Central memory CD8-positive, alpha-beta T cell (primary cell): ENCODE measurements at regions not wholly inside any gene's neighbourhood (a gene's known extent, or its start where the extent isn't known, plus 50 kb on each side); places are given as distances from the start of the nearest gene placed in this dataset.

Source experiments
- ATAC-seq: fragments of 150-1000 bp; cut with Tn5 transposase; replicated peaks from 2 replicates; pipeline ENCODE4 v1.10.0; 2022; ENCODE audit warnings: mild to moderate bottlenecking, moderate FRiP score, moderate number of reproducible peaks; ENCODE audit not compliant: poor library complexity, severe bottlenecking; ENCODE audit errors: extremely low read depth
- DNase-seq, 2 donors: peaks; one replicate each; pipeline ENCODE4 v3.0.0; 2021; ENCODE audit warnings: low spot score in 2 of 2
- H3K27ac Mint-ChIP-seq: one replicate; pipeline ENCODE4 v1.8.0; 2022; ENCODE audit warnings: low read depth, mild to moderate bottlenecking, moderate library complexity, mixed read lengths
- H3K27me3 Mint-ChIP-seq: one replicate; pipeline ENCODE4 v1.8.0; 2022; ENCODE audit warnings: mixed read lengths
- H3K36me3 Mint-ChIP-seq: one replicate; pipeline ENCODE4 v1.8.0; 2022; ENCODE audit warnings: mild to moderate bottlenecking, moderate library complexity, mixed read lengths; ENCODE audit not compliant: insufficient read depth
- H3K4me1 Mint-ChIP-seq: one replicate; pipeline ENCODE4 v1.8.0; 2022; ENCODE audit warnings: mixed read lengths
- H3K4me3 Mint-ChIP-seq: one replicate; pipeline ENCODE4 v1.8.0; 2022; ENCODE audit warnings: mild to moderate bottlenecking, moderate library complexity, mixed read lengths
- H3K9me3 Mint-ChIP-seq: one replicate; pipeline ENCODE4 v1.8.0; 2022; ENCODE audit warnings: mixed read lengths

GRCh38 chr2:215613888-215614287 lies 178.0 kb upstream of the FN1 start:
- no peak overlapping the region for H3K4me3 Mint-ChIP-seq
- no peak for DNase-seq
- H3K27ac Mint-ChIP-seq: no peak overlapping the region
- H3K36me3 Mint-ChIP-seq: peaks cover 1% of the 10 kb centered on the region
- ATAC-seq: no peak
- H3K4me1 Mint-ChIP-seq: no peaks in the 10 kb centered on the region
- no peaks in the 10 kb centered on the region for H3K27me3 Mint-ChIP-seq
- no peaks in the 10 kb centered on the region for H3K9me3 Mint-ChIP-seq

GRCh38 chr2:215613280-215613679 lies 177.4 kb upstream of the FN1 start:
- ATAC-seq (no peak), DNase-seq (no peak)
- Mint-ChIP-seq H3K27ac (no peak overlapping the region), H3K9me3 (no peaks in the 10 kb centered on the region), H3K4me3 (no peak overlapping the region), H3K36me3 (peaks cover 1% of the 10 kb centered on the region), H3K4me1 (no peaks in the 10 kb centered on the region), H3K27me3 (no peaks in the 10 kb centered on the region)

- Mint-ChIP-seq H3K4me1 (no peaks in the 10 kb centered on the region), H3K36me3 (peaks cover 1% of the 10 kb centered on the region), H3K4me3 (no peak overlapping the region), H3K27ac (no peak overlapping the region), H3K27me3 (no peaks in the 10 kb centered on the region), H3K9me3 (no peaks in the 10 kb centered on the region)
- DNase-seq: no peak
- ATAC-seq: no peak
Measured at GRCh38 chr2:215612786-215613185, 176.9 kb upstream of the FN1 start.

- H3K9me3 Mint-ChIP-seq: no peaks in the 10 kb centered on the region
- ATAC-seq (no peak), DNase-seq (no peak)
- H3K4me1 Mint-ChIP-seq: no peaks in the 10 kb centered on the region
- H3K27ac Mint-ChIP-seq: no peak overlapping the region
- H3K4me3 Mint-ChIP-seq: no peak overlapping the region
- no peaks in the 10 kb centered on the region for H3K27me3 Mint-ChIP-seq
- peaks cover 1% of the 10 kb centered on the region for H3K36me3 Mint-ChIP-seq
Measured at GRCh38 chr2:215611609-215612386, 175.9 kb upstream of the FN1 start.

- Mint-ChIP-seq H3K27ac (no peak overlapping the region), H3K36me3 (peaks cover 1% of the 10 kb centered on the region), H3K9me3 (no peaks in the 10 kb centered on the region), H3K27me3 (peaks cover under 1% of the 10 kb centered on the region), H3K4me1 (no peaks in the 10 kb centered on the region), H3K4me3 (no peak overlapping the region)
- DNase-seq (no peak), ATAC-seq (no peak)
Measured at GRCh38 chr2:215609089-215610032, 173.5 kb upstream of the FN1 start.

GRCh38 chr2:215607766-215608165 lies 171.9 kb upstream of the FN1 start:
- H3K4me3 Mint-ChIP-seq: no peak overlapping the region
- peaks cover 1% of the 10 kb centered on the region for H3K36me3 Mint-ChIP-seq
- no peak for DNase-seq
- ATAC-seq: no peak
- H3K27me3 Mint-ChIP-seq: peaks cover 17% of the 10 kb centered on the region
- H3K9me3 Mint-ChIP-seq: peaks cover 6% of the 10 kb centered on the region
- H3K4me1 Mint-ChIP-seq: no peaks in the 10 kb centered on the region
- H3K27ac Mint-ChIP-seq: no peak overlapping the region

- Mint-ChIP-seq H3K9me3 (peaks cover 6% of the 10 kb centered on the region), H3K27me3 (peaks cover 29% of the 10 kb centered on the region), H3K4me1 (no peaks in the 10 kb centered on the region), H3K4me3 (no peak overlapping the region), H3K36me3 (no peaks in the 10 kb centered on the region), H3K27ac (no peak overlapping the region)
- ATAC-seq: no peak
- DNase-seq: no peak
Measured at GRCh38 chr2:215606219-215606618, 170.4 kb upstream of the FN1 start.

- Mint-ChIP-seq H3K9me3 (peaks cover 6% of the 10 kb centered on the region), H3K36me3 (no peaks in the 10 kb centered on the region), H3K4me1 (no peaks in the 10 kb centered on the region), H3K27ac (no peak overlapping the region), H3K27me3 (peaks cover 31% of the 10 kb centered on the region), H3K4me3 (no peak overlapping the region)
- ATAC-seq (no peak), DNase-seq (no peak)
Measured at GRCh38 chr2:215605214-215605613, 169.3 kb upstream of the FN1 start.

- no peak for ATAC-seq
- no peaks in the 10 kb centered on the region for H3K36me3 Mint-ChIP-seq
Measured at GRCh38 chr2:215604606-215605005, 168.7 kb upstream of the FN1 start.

GRCh38 chr2:215603440-215603839 lies 167.6 kb upstream of the FN1 start:
- no peaks in the 10 kb centered on the region for H3K36me3 Mint-ChIP-seq
- no peaks in the 10 kb centered on the region for H3K4me1 Mint-ChIP-seq
- no peak overlapping the region for H3K4me3 Mint-ChIP-seq
- peaks cover 31% of the 10 kb centered on the region for H3K27me3 Mint-ChIP-seq
- ATAC-seq: no peak
- H3K27ac Mint-ChIP-seq: no peak overlapping the region
- DNase-seq: no peak
- H3K9me3 Mint-ChIP-seq: peaks cover 6% of the 10 kb centered on the region

More at GRCh38 chr2:215604606-215605005, 168.7 kb upstream of the FN1 start:
- Mint-ChIP-seq H3K4me1 (no peaks in the 10 kb centered on the region), H3K4me3 (no peak overlapping the region), H3K27ac (no peak overlapping the region), H3K9me3 (peaks cover 6% of the 10 kb centered on the region), H3K27me3 (peaks cover 31% of the 10 kb centered on the region)
- DNase-seq: no peak

GRCh38 chr2:215602997-215603396 lies 167.1 kb upstream of the FN1 start:
- peaks cover 6% of the 10 kb centered on the region for H3K9me3 Mint-ChIP-seq
- peaks cover 31% of the 10 kb centered on the region for H3K27me3 Mint-ChIP-seq
- DNase-seq (no peak), ATAC-seq (no peak)
- H3K4me1 Mint-ChIP-seq: no peaks in the 10 kb centered on the region
- no peaks in the 10 kb centered on the region for H3K36me3 Mint-ChIP-seq
- H3K27ac Mint-ChIP-seq: no peak overlapping the region
- H3K4me3 Mint-ChIP-seq: no peak overlapping the region

- Mint-ChIP-seq H3K27ac (no peak overlapping the region), H3K4me1 (no peaks in the 10 kb centered on the region), H3K9me3 (peaks cover 6% of the 10 kb centered on the region), H3K36me3 (no peaks in the 10 kb centered on the region), H3K27me3 (peaks cover 31% of the 10 kb centered on the region), H3K4me3 (no peak overlapping the region)
- no peak for ATAC-seq
- DNase-seq: no peak
Measured at GRCh38 chr2:215601990-215602721, 166.3 kb upstream of the FN1 start.
